ENCODE measurements at regions not wholly inside any gene's neighbourhood (a gene's known extent, or its start where the extent isn't known, plus 50 kb on each side); places are given as distances from the start of the nearest gene placed in this dataset.

DNA sequence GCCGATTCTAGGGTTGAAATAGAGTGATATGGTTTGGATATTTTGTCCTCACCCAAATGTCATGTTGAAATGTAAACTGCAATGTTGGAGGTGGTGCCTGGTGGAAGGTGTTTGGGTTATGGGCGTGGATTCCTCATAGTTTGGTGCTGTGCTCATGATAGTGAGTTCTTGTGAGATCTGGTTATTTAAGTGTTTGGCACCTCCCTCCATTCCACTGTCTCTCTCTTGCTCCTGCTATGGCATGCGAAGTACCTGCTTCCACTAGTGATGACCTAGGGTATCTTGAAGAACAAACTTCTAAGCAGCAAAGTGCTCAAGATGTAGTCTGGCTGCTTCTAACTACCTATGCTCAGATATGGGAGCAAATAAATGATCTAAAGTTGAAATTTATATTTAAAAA is 56.0 kb upstream of the TSPAN18 start:
- no peak for ATAC-seq
- Mint-ChIP-seq H3K4me1 (peaks cover 19% of the 10 kb centered on the region), H3K27me3 (peaks cover 4% of the 10 kb centered on the region), H3K9me3 (peaks cover 5 to 21% of the 10 kb centered on the region in 2 donors), H3K4me3 (no peak overlapping the region), H3K27ac (no peak overlapping the region)
- DNase-seq: no peak

DNA sequence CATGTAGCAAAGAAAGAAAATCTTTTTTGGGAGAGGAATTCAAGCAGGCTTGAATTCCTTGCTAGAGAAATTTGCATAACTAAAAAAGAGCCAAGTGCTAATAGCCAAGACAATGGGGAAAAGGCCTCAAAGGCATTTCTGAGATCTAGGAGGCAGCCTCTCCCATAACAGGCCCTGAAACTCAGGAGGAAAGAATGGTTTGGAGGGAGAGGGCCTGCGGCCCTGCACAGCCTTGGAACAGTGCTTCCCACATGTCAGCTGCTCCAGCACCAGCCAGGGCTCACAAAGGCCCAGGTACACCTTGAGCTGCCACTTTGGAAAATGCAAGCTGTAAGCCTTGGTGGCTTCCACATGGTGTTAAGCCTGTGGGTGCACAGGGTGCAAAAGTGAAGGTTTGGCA is 55.5 kb upstream of the TSPAN18 start:
- H3K4me1 Mint-ChIP-seq: peaks cover 19% of the 10 kb centered on the region
- H3K4me3 Mint-ChIP-seq: no peak overlapping the region
- DNase-seq: no peak
- peaks cover 5 to 21% of the 10 kb centered on the region in 2 donors for H3K9me3 Mint-ChIP-seq
- no peak overlapping the region for H3K27ac Mint-ChIP-seq
- H3K27me3 Mint-ChIP-seq: no peaks in the 10 kb centered on the region
- ATAC-seq: no peak

GRCh38 chr11:44673688-44674087 is 53.1 kb upstream of the TSPAN18 start:
- ATAC-seq (no peak), DNase-seq (no peak)
- peaks cover 5 to 21% of the 10 kb centered on the region in 2 donors for H3K9me3 Mint-ChIP-seq
- peaks cover 19% of the 10 kb centered on the region for H3K4me1 Mint-ChIP-seq
- H3K27ac Mint-ChIP-seq: no peak overlapping the region
- no peaks in the 10 kb centered on the region for H3K27me3 Mint-ChIP-seq
- no peak overlapping the region for H3K4me3 Mint-ChIP-seq

DNA sequence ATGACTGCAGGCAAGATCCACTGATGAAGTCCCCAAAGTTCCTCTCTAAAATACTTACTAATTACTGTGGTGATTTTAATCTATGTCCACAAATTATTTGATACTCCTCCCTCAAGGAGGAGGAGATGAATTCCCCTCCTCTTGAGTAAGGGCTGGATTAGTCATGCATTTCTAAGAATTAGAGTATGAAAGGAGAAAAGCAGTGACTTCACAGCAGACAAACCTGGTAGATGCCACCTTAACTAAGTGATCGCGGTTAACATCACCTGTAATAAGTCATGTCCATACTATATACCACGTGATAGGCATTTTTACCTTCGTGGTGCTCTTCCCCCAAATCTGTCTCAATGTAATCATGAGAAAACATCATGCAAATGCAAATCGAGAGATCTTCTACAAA is 52.0 kb upstream of the TSPAN18 start:
- DNase-seq (no peak), ATAC-seq (peak; percentile 66)
- Mint-ChIP-seq H3K9me3 (peaks cover 5 to 21% of the 10 kb centered on the region in 2 donors), H3K4me3 (no peak overlapping the region), H3K4me1 (peaks cover 23% of the 10 kb centered on the region), H3K27me3 (no peaks in the 10 kb centered on the region), H3K27ac (no peak overlapping the region)

DNA sequence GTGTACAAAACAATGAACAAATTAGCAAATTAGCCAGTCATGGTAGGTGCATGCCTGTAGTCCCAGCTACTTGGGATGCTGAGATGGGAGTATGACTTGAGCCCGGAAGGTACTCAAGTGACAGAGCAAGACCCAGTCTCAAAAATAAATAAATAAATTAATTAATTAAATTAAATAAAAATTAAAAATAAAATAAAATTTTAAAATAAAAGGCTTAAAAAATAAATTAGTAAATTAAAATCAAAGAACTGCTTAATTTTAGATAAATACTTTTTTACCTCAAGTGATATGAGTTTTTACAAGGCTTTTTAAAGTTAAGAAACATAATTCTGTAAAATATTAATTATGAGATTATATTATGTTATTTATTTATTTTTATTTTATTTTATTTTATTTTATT is 50.9 kb upstream of the TSPAN18 start:
- Mint-ChIP-seq H3K4me1 (peaks cover 34% of the 10 kb centered on the region), H3K27me3 (no peaks in the 10 kb centered on the region), H3K27ac (no peak overlapping the region), H3K9me3 (peaks cover 1 to 16% of the 10 kb centered on the region in 2 donors), H3K4me3 (no peak overlapping the region)
- ATAC-seq (no peak), DNase-seq (no peak)
